PC-3 (cell line): ENCODE measurements at regions not wholly inside any gene's neighbourhood (a gene's known extent, or its start where the extent isn't known, plus 50 kb on each side); places are given as distances from the start of the nearest gene placed in this dataset.

Experiments
- ATAC-seq: fragments of 200-7000 bp; cut with Tn5 transposase; 2 replicates; pipeline ENCODE4 v1.9.1; 2020; ENCODE audit warnings: mild to moderate bottlenecking, moderate library complexity
- BruUV-seq: library from RNA; stranded (reverse); fragments of 400-500 nt; replicated peaks from 2 replicates; lab custom pipeline; 2021; lab: Mats Ljungman, UMichigan
- CTCF ChIA-PET: fragments of 300-600 bp; sonication (Branson Sonifier 250); formaldehyde crosslinking; loops from one replicate; lab custom pipeline; 2022; ENCODE audit warnings: antibody characterized with exemption; lab: Charles Lee
- POLR2A ChIA-PET: fragments of 300-600 bp; sonication (Branson Sonifier 250); formaldehyde crosslinking; loops from one replicate; lab custom pipeline; 2022; ENCODE audit warnings: antibody characterized with exemption; ENCODE audit not compliant: unreplicated experiment; lab: Charles Lee
- DNase-seq: peaks from one replicate; pipeline ENCODE4 v3.0.0-alpha.2; 2015
- H2AFZ ChIP-seq: fragments of 300-600 bp; sonication (generic); 2 replicates; pipeline ENCODE4 v1.6.0; 2016; ENCODE audit warnings: antibody characterized with exemption, low read length
- H3F3A ChIP-seq: fragments of 300-600 bp; sonication (generic); one replicate; pipeline ENCODE4 v1.6.0; 2017; ENCODE audit warnings: antibody characterized with exemption, low read length, control low read depth, mild to moderate bottlenecking; ENCODE audit not compliant: unreplicated experiment
- H3K27ac ChIP-seq: fragments of 300-600 bp; sonication (generic); 2 replicates; pipeline ENCODE4 v1.5.1; 2016; ENCODE audit warnings: mild to moderate bottlenecking, low read length
- H3K27me3 ChIP-seq: fragments of 300-600 bp; sonication (generic); 2 replicates; pipeline ENCODE4 v1.6.1; 2016; ENCODE audit warnings: low read length, mixed read lengths
- H3K36me3 ChIP-seq: fragments of 300-600 bp; sonication (generic); 2 replicates; pipeline ENCODE4 v1.6.1; 2016; ENCODE audit warnings: low read depth, mixed run types, low read length, mixed read lengths
- H3K4me1 ChIP-seq: fragments of 300-600 bp; sonication (generic); 2 replicates; pipeline ENCODE4 v1.5.1; 2016; ENCODE audit warnings: low read length; ENCODE audit not compliant: insufficient read depth
- H3K4me2 ChIP-seq: fragments of 300-600 bp; sonication (generic); 2 replicates; pipeline ENCODE4 v1.6.0; 2016; ENCODE audit warnings: low read length
- H3K4me3 ChIP-seq: fragments of 300-600 bp; sonication (generic); 2 replicates; pipeline ENCODE4 v1.5.1; 2016; ENCODE audit warnings: mild to moderate bottlenecking, low read length, mixed read lengths
- H3K79me2 ChIP-seq: fragments of 300-600 bp; sonication (generic); 2 replicates; pipeline ENCODE4 v1.6.1; 2017; ENCODE audit warnings: low read length, mixed read lengths
- H3K9ac ChIP-seq: fragments of 300-600 bp; sonication (generic); 2 replicates; pipeline ENCODE4 v1.6.0; 2016; ENCODE audit warnings: mild to moderate bottlenecking, low read length
- H3K9me2 ChIP-seq: fragments of 300-600 bp; sonication (generic); replicated peaks from 2 replicates; pipeline ENCODE4 v1.6.1; 2016; ENCODE audit warnings: mixed run types, low read length, mixed read lengths
- H3K9me3 ChIP-seq: fragments of 300-600 bp; sonication (generic); 2 replicates; pipeline ENCODE4 v1.6.1; 2016; ENCODE audit warnings: low read length, mixed read lengths
- H4K20me1 ChIP-seq: fragments of 300-600 bp; sonication (generic); 2 replicates; pipeline ENCODE4 v1.6.1; 2016; ENCODE audit warnings: low read length, mixed read lengths
- CTCF ChIP-seq: fragments of 300-600 bp; sonication (generic); conservative IDR thresholded peaks from 2 replicates; pipeline ENCODE4 v1.5.1; 2017; ENCODE audit warnings: antibody characterized with exemption, low read depth, mild to moderate bottlenecking, low read length
- EZH2 ChIP-seq: fragments of 300-600 bp; sonication (generic); IDR thresholded peaks from one replicate; pipeline ENCODE4 v1.6.1; 2017; ENCODE audit warnings: antibody characterized with exemption, mild to moderate bottlenecking, low read length; ENCODE audit not compliant: unreplicated experiment
- EZH2phosphoT487 ChIP-seq: fragments of 300-600 bp; sonication (generic); IDR thresholded peaks from 2 replicates; pipeline ENCODE4 v1.6.1; 2018; ENCODE audit warnings: mild to moderate bottlenecking, antibody characterized with exemption, low read length, borderline replicate concordance
- intact Hi-C: fragments of 100-400 bp; cut with micrococcal nuclease; formaldehyde crosslinking; loops from 2 replicates; pipeline ENCODE4 v1.9.0; 2023

- no peak overlapping the region for H3K9ac ChIP-seq
- H3K79me2 ChIP-seq = no peaks in the 10 kb centered on the region
- H3K4me3 ChIP-seq = no peak overlapping the region
- ChIA-PET POLR2A (no interaction called here), CTCF (interaction anchor here (1.1 kb wide), 1 partner anchor 15 kb away, joined by 5 read pairs; no protein-coding TSS in a partner anchor)
- H3K27me3 ChIP-seq = peaks cover 13% of the 10 kb centered on the region
- H3K9me2 ChIP-seq = no peaks in the 10 kb centered on the region
- no TSS peak for BruUV-seq
- H3K4me2 ChIP-seq = no peak overlapping the region
- no peaks in the 10 kb centered on the region for H3K36me3 ChIP-seq
- DNase-seq = no peak
- ATAC-seq = no peak
- no peak overlapping the region for H2AFZ ChIP-seq
- intact Hi-C loops = no loop called here
- no peaks in the 10 kb centered on the region for H3K9me3 ChIP-seq
- H3F3A ChIP-seq = no peaks in the 10 kb centered on the region
- TF ChIP-seq EZH2 = no peak
- no peak for TF ChIP-seq EZH2phosphoT487
- no peak for TF ChIP-seq CTCF
- no peaks in the 10 kb centered on the region for H3K4me1 ChIP-seq
- H4K20me1 ChIP-seq = no peaks in the 10 kb centered on the region
- H3K27ac ChIP-seq = no peak overlapping the region
Observed at GRCh38 chr11:4202749-4203148, 108.2 kb downstream of the RRM1 start.

- Histone ChIP-seq H3K79me2 (no peaks in the 10 kb centered on the region), H4K20me1 (no peaks in the 10 kb centered on the region), H3F3A (no peaks in the 10 kb centered on the region), H3K9me2 (no peaks in the 10 kb centered on the region), H3K4me3 (no peak overlapping the region), H3K27me3 (peaks cover 24% of the 10 kb centered on the region), H3K4me2 (no peak overlapping the region), H2AFZ (no peak overlapping the region), H3K27ac (no peak overlapping the region), H3K36me3 (no peaks in the 10 kb centered on the region), H3K9me3 (no peaks in the 10 kb centered on the region), H3K9ac (no peak overlapping the region), H3K4me1 (peaks cover 4% of the 10 kb centered on the region; the same call in 1 of the 2 replicates)
- no peak for DNase-seq
- TF ChIP-seq EZH2phosphoT487 (no peak), CTCF (no peak), EZH2 (no peak)
- ChIA-PET CTCF (no interaction called here), POLR2A (no interaction called here)
- BruUV-seq = no TSS peak
- no peak for ATAC-seq
- intact Hi-C loops = no loop called here
Observed at GRCh38 chr11:4197112-4197511, 102.5 kb downstream of the RRM1 start.

- TF ChIP-seq EZH2phosphoT487 = no peak
- no peak for TF ChIP-seq CTCF
- no peaks in the 10 kb centered on the region for H3F3A ChIP-seq
- no peak overlapping the region for H2AFZ ChIP-seq
- POLR2A ChIA-PET = no interaction called here
- H3K4me3 ChIP-seq = no peak overlapping the region
- H3K9me2 ChIP-seq = no peaks in the 10 kb centered on the region
- ATAC-seq (no peak), DNase-seq (no peak)
- H3K36me3 ChIP-seq = no peaks in the 10 kb centered on the region
- no peak overlapping the region for H3K9ac ChIP-seq
- peaks cover 4% of the 10 kb centered on the region; the same call in 1 of the 2 replicates for H3K4me1 ChIP-seq
- H3K9me3 ChIP-seq = no peaks in the 10 kb centered on the region
- intact Hi-C loops = no loop called here
- H3K27me3 ChIP-seq = peaks cover 24% of the 10 kb centered on the region
- CTCF ChIA-PET = no interaction called here
- BruUV-seq = no TSS peak
- H3K4me2 ChIP-seq = no peak overlapping the region
- H3K27ac ChIP-seq = no peak overlapping the region
- no peaks in the 10 kb centered on the region for H3K79me2 ChIP-seq
- H4K20me1 ChIP-seq = no peaks in the 10 kb centered on the region
Observed at GRCh38 chr11:4195909-4196308, 101.3 kb downstream of the RRM1 start.
